Left forelimb (tissue), 1 donor: ENCODE measurements at regions not wholly inside any gene's neighbourhood (a gene's known extent, or its start where the extent isn't known, plus 50 kb on each side); places are given as distances from the start of the nearest gene placed in this dataset.
"Not testable (repeated sequence)": the region's sequence is repeated elsewhere in the genome, so short reads cannot be mapped to it uniquely, and the experiment has no call there.

Experiments used
- DNase-seq: peaks from one replicate; pipeline ENCODE4 v3.0.0-alpha.2; 2018; ENCODE audit warnings: low spot score

- DNase-seq, result no peak
Measured at GRCh38 chr21:17185674-17186073, 327.2 kb upstream of the CXADR start.

GRCh38 chr21:17189963-17190362, 322.9 kb upstream of the CXADR start:
- DNase-seq, result no peak

GRCh38 chr21:17191346-17191993, 321.4 kb upstream of the CXADR start:
- DNase-seq, result no peak

- no peak for DNase-seq
Measured at GRCh38 chr21:17195351-17195750, 317.5 kb upstream of the CXADR start.

DNA sequence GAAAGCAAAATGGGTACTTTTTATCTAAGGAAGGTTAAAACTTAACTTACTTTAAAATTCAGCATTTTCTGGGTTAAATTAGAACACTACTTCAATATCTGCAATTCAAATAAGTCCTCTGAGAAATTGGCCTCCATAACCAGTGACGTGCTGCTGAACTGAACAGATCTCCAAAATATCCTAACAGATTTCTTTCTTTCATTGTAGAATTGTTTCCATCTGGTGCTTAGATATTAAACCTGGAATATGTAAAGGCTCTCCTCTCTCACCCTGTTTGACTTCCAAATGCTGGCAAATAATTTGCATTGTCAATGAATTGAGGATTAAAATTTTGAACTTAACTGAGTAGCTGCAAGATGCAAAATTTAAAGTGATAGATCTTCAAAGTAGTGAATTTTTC, 316.9 kb upstream of the CXADR start:
- no peak for DNase-seq

DNA sequence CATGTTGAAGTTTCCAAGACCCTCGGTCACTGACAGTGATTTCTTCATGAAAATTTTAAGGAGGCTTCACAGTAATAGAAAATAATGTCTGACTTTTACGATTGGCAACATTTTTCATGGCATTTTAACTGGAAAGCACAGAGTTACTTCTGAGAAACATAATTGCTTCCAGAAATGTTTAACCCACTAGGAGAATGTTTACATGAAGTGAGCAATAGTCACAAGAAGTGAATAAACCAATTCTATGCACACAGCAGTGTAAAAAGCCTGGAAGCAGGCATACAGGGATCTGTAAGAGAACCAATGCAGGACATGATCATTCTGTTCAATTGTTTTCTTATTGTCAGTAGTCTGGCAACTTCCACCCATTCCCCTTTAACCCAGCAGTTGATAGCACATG, 316.2 kb upstream of the CXADR start:
- no peak for DNase-seq

DNA sequence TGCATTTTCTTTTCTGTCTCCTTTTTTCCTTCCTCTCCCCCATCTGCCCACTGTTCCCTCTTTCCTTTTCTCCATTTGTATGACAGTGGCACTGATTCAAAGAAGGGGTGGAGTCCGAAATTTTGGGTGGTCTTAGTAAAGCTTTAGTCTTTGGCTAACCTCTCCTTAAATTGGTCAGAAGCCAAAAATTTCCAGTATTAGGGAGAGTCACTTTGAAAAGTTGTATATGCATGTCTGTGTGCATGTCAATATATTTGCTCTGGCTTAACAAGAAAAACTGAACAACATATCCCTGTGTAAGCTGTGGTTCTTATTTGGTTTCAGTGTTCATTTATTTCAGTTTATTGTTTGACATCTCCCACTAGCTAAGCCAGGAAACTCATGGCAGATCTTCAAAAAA, 314.8 kb upstream of the CXADR start:
- no peak for DNase-seq

DNA sequence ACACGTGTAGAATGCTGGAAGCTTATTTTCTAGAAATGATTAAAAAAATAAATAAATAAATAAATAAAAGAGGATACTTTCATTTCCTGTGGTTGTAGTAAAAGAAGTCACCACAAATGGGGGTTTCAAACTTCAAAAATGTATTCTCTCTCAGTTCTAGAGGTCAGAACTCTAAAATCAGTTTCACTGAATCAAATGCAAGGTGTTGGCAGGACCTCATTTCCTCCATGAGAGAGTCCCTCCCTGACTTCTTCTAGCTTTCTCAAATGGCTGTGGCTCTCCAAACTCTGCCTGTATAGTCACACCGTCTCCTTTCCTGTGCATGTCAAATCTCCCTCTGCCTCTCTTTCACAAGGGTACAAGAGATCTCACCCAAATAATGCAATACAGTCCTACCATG, 312.6 kb upstream of the CXADR start:
- DNase-seq, result no peak

DNA sequence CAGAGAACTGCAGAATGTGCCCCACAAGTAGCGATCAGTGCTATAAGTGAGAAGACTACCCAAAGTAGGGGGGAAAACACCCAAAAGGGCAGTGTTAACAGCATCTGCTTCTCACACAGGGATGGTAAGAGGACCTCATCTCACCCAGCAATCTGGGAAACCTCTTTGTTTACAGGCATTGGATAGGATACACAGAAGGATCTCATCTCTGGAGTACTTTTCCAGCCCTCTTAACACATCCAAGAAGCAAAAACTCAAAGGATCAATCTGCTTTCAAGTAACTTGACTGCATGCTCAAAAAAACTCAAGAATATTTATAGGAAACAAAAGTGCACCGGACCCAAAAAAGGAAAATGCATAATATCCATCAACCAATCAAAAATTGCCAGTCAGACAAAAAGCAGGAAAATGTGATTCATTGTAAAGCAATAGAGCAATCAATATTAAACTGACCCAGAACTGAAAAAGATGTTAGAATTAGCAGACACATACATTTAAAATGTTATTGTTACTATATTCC, 311.0 kb upstream of the CXADR start:
- no peak for DNase-seq

DNA sequence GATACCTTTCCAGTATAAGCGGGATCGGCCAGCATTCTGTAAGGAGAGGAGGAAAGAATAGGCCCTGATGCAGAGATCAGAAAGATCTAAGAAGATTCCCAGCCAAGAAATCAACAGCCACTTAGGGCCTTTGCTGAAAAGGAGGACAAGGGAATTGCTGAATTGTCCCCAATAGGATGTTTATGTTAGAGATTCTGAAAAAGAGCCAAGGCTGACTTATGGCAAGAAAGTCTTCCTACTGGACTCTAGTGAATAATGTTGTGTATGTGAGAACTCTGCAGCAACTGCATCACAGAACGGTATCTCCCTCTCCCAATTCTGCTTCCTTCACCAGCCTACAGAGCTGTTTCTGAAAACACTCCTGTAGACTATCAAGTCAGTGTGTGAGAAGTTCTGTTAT, 298.0 kb upstream of the CXADR start:
- no peak for DNase-seq

GRCh38 chr21:17219050-17219449, 293.8 kb upstream of the CXADR start:
- not testable (repeated sequence) for DNase-seq

GRCh38 chr21:17231124-17231523, 281.7 kb upstream of the CXADR start:
- DNase-seq, result no peak

DNA sequence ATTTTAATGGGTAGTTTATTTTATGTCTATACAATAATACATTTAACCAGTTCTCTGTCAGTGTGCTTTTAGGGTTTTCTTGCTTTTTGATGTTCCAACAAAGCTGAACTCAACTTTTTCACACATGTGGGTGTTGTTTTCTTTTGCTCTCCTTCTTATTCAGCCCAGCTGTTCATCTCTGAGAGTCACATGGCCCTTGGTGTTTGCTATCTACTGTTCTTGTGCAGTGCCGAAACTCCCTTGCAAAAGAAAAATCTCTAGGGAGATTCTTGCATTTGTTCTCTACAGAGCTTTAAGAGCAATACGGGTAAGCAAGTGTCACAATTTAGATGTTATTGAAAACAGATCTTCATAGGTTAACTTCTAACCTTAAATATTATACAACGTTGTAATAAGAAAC, 281.1 kb upstream of the CXADR start:
- DNase-seq, result no peak

DNA sequence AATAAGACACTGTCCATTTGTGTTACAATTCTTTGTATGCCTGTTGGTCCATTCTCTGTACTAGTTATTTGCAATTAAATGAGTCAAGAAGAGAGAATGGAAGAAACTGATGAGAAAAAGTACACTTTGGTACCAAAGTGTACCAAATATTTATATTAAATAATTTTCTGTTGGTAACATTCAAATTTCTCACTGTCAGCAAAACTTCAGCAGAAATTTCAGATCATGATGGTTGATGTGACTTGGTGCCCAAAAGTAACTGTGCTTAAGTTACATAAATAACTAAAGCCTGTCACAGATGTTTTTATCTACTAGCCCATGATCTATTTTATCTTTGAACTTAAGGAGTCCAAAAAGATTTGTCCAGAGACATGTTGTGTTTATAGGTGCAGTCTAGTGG, 274.4 kb upstream of the CXADR start:
- DNase-seq, result no peak

- no peak for DNase-seq
Measured at GRCh38 chr21:17250778-17251241, 262.0 kb upstream of the CXADR start.

GRCh38 chr21:17257784-17258183, 255.1 kb upstream of the CXADR start:
- DNase-seq, result no peak

DNA sequence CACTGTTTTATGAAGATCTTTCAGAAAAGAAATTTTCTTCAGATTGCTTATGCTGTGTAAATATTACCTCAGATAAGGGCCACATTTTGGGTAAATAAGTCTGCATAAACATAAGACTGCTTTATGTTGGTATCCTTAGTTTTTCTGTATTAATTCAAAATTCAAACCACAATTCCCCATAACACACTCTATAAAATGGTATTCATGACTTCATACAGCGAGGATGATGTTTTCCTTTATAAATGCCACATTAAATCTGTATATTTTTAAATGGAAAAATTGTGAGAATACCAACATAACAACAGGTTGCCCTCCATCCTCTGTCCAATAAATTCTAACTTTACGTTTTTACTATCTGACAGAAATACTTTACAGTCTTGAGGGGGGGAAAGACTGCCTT, 248.7 kb upstream of the CXADR start:
- DNase-seq, result no peak

- DNase-seq, result no peak
Measured at GRCh38 chr21:17269760-17270159, 243.1 kb upstream of the CXADR start.

DNA sequence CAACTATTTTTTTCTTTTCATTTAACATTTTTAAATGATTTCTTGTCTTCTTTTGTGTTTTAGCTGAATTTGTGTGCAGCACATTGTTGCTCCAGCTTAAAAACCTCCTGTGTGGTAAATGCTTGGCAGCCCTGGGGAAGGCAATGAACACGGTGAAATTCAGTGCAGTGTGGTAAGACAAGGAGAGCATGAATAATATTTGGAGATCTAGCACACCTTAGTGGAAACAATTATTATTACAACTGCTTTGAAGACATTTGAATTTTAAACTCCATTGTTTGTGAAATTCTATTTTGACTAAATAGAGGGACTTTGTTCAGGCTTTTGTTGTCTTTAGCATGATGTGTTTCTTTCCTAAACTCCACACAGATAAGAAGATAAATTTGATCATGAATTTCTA, 242.6 kb upstream of the CXADR start:
- DNase-seq, result no peak

DNA sequence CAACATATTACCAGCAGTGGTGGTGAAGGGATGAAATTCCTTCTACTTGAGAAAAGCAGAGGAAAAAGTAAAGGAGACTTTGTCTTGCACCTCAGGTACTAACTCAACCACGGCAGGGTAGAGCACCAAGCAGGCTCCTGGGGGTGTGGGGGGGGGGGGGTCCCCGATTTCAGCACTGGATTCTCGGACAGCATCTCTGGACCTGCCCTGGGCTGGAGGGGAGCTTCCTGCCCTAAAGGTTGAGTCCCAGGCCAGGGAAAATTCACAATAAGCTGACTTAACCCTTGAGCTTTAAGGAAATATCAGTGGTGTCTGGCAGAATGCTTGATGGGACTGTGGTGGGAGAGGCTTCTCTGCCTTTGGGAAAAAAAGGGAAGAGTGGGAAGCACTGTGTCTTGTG, 233.2 kb upstream of the CXADR start:
- DNase-seq, result no peak

- not testable (repeated sequence) for DNase-seq
Measured at GRCh38 chr21:17293016-17293562, 219.8 kb upstream of the CXADR start.

DNA sequence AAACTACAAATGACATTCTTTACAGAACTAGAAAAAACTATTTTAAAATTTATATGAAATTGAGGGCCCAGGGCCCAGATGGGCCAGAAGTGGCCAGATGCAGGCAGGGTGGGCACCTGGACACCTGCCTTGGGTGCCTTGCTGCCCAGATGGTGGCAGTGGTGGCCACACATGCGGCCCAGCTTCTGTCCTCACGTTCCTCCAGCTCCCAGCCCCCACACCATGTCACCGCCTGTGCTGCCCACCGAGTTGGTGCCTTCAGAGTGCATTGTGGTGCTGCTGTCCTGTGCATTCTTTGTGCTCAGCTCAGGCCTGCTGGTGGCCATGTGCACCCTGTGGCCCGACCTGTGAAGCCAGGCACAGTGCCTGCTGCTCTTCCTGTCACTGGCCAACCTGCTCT, 216.8 kb upstream of the CXADR start:
- DNase-seq, result no peak

DNA sequence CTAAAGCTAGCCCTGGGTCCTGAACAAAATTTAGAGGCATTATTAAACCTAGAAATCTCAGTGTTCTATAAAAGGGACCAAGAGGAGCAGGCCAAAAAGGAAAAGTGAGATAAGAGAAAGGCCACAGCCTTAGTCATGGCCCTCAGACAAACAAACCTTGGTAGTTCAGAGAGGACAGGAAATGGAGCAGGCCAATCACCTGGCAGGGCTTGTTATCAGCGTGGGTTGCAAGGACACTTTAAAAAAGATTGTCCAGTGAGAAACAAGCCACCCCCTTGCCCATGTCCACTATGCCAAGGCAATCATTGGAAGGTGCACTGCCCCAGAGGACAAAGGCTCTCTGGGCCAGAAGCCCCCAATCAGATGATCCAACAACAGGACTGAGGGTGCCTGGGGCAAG, 213.3 kb upstream of the CXADR start:
- not testable (repeated sequence) for DNase-seq

- DNase-seq, result not testable (repeated sequence)
Measured at GRCh38 chr21:17327715-17328114, 185.1 kb upstream of the CXADR start.
